GM12878 (cell line): ENCODE measurements at regions not wholly inside any gene's neighbourhood (a gene's known extent, or its start where the extent isn't known, plus 50 kb on each side); places are given as distances from the start of the nearest gene placed in this dataset.

Experiments
- ATAC-seq: fragments of 200-7000 bp; cut with Tn5 transposase; 3 replicates; pipeline ENCODE4 v1.9.1; 2020; ENCODE audit warnings: mild to moderate bottlenecking, moderate library complexity
- BruUV-seq: library from RNA; stranded (reverse); fragments of 400-500 nt; replicated peaks from 2 replicates; lab custom pipeline; 2021; lab: Mats Ljungman, UMichigan
- CTCF ChIA-PET: fragments of 300-600 bp; sonication (Branson Sonifier 250); formaldehyde crosslinking; extraction: SDS; loops from one replicate; lab custom pipeline; 2021; ENCODE audit warnings: inconsistent platforms; lab: Yijun Ruan, JAX
- POLR2A ChIA-PET: fragments of 350-600 bp; formaldehyde crosslinking; extraction: SDS; loops from one replicate; lab custom pipeline; 2021; ENCODE audit warnings: inconsistent platforms; lab: Charles Lee
- RAD21 ChIA-PET: fragments of 300-600 bp; sonication (Branson Sonifier 250); formaldehyde crosslinking; loops from one replicate; lab custom pipeline; 2023; ENCODE audit warnings: antibody characterized with exemption; ENCODE audit not compliant: unreplicated experiment; lab: Charles Lee
- SMC1A ChIA-PET: fragments of 300-600 bp; sonication (Branson Sonifier 250); formaldehyde crosslinking; loops from one replicate; lab custom pipeline; 2023; ENCODE audit not compliant: unreplicated experiment, uncharacterized antibody; lab: Charles Lee
- DNase-seq: peaks from one replicate; pipeline ENCODE4 v3.0.0-alpha.2; 2011; ENCODE audit warnings: low read depth, low spot score
- FAIRE-seq: peaks from 3 replicates; lab custom pipeline; 2011; peaks lifted over from hg19 to GRCh38; lab: Jason Lieb, UNC
- H2AFZ ChIP-seq: 2 replicates; pipeline ENCODE4 v1.6.0; 2011; ENCODE audit warnings: low read depth, low read length, control low read depth; ENCODE audit not compliant: control insufficient read depth
- H3K27ac ChIP-seq: 2 replicates; pipeline ENCODE4 v1.5.1; 2011; ENCODE audit warnings: control low read depth; ENCODE audit not compliant: control insufficient read depth, insufficient read depth
- H3K27me3 ChIP-seq, 2 experiments: replicated peaks in 1 of 2; 2 replicates each; pipeline versions ENCODE4 v1.6.0 to v1.6.1; 2011; ENCODE audit warnings: low read length in 1 of 2; ENCODE audit not compliant: control insufficient read depth in 2 of 2, insufficient read depth in 2 of 2
- H3K36me3 ChIP-seq, 2 experiments: 2 replicates each; pipeline ENCODE4 v1.5.1; 2011; ENCODE audit warnings: low read length in 1 of 2; ENCODE audit not compliant: control insufficient read depth in 2 of 2, insufficient read depth in 2 of 2
- H3K4me1 ChIP-seq: 2 replicates; pipeline ENCODE4 v1.6.1; 2011; ENCODE audit warnings: mild to moderate bottlenecking, low read length, moderate library complexity, mixed read lengths; ENCODE audit not compliant: control insufficient read depth, insufficient read depth
- H3K4me2 ChIP-seq: 2 replicates; pipeline ENCODE4 v1.6.0; 2011; ENCODE audit warnings: control low read depth; ENCODE audit not compliant: control insufficient read depth, insufficient read depth
- H3K4me3 ChIP-seq: fragments of 200-600 bp; sonication (generic); 2 replicates; pipeline ENCODE4 v1.5.1; 2016
- H3K79me2 ChIP-seq: 2 replicates; pipeline ENCODE4 v1.6.0; 2011; ENCODE audit warnings: low read length; ENCODE audit not compliant: control insufficient read depth, insufficient read depth
- H3K9ac ChIP-seq: 2 replicates; pipeline ENCODE4 v1.8.0; 2011; ENCODE audit warnings: low read length, control low read depth, mixed read lengths; ENCODE audit not compliant: control insufficient read depth, insufficient read depth
- H3K9me3 ChIP-seq: replicated peaks from 3 replicates; pipeline ENCODE4 v1.5.1; 2011; ENCODE audit warnings: mild to moderate bottlenecking, low read length; ENCODE audit not compliant: control insufficient read depth, insufficient read depth
- H4K20me1 ChIP-seq: 2 replicates; pipeline ENCODE4 v1.6.0; 2011; ENCODE audit not compliant: control insufficient read depth, insufficient read depth
- BACH1 ChIP-seq: fragments of 450-650 bp; IDR thresholded peaks from 2 replicates; pipeline ENCODE4 v1.6.1; 2017; ENCODE audit warnings: mild to moderate bottlenecking, borderline replicate concordance
- BMI1 ChIP-seq: fragments of 450-650 bp; IDR thresholded peaks from 2 replicates; pipeline ENCODE4 v1.6.1; 2016; ENCODE audit warnings: mild to moderate bottlenecking, moderate library complexity, borderline replicate concordance
- CEBPZ ChIP-seq: fragments of 150-350 bp; IDR thresholded peaks from 2 replicates; pipeline ENCODE4 v1.6.1; 2016; ENCODE audit warnings: low read depth, low read length
- MLLT1 ChIP-seq: fragments of 450-650 bp; IDR thresholded peaks from 2 replicates; pipeline ENCODE4 v1.6.1; 2016; ENCODE audit warnings: mild to moderate bottlenecking
- MYC ChIP-seq: IDR thresholded peaks from 2 replicates; pipeline ENCODE4 v1.6.1; 2011; ENCODE audit warnings: mild to moderate bottlenecking, low read length, moderate library complexity, inconsistent platforms; ENCODE audit not compliant: insufficient read depth, insufficient replicate concordance, insufficient read length, severe bottlenecking
- POLR2A ChIP-seq: IDR thresholded peaks from 2 replicates; pipeline ENCODE4 v1.6.1; 2011; ENCODE audit warnings: low read depth, mild to moderate bottlenecking, low read length
- POLR2AphosphoS2 ChIP-seq: IDR thresholded peaks from 2 replicates; pipeline ENCODE4 v1.6.1; 2011; ENCODE audit warnings: low read depth, mild to moderate bottlenecking, low read length, improper control_type of control experiment, moderate library complexity
- ZBED1 ChIP-seq: IDR thresholded peaks from 2 replicates; pipeline ENCODE4 v1.6.1; 2016; ENCODE audit warnings: borderline replicate concordance
- ZBTB33 ChIP-seq: fragments of 450-650 bp; IDR thresholded peaks from 2 replicates; pipeline ENCODE4 v1.6.1; 2017; ENCODE audit warnings: mild to moderate bottlenecking
- ZBTB40 ChIP-seq: fragments of 450-650 bp; IDR thresholded peaks from 2 replicates; pipeline ENCODE4 v1.6.1; 2016; ENCODE audit warnings: mild to moderate bottlenecking, moderate library complexity, borderline replicate concordance
- ZNF274 ChIP-seq: IDR thresholded peaks from one replicate; pipeline ENCODE4 v1.8.0; 2011; ENCODE audit not compliant: insufficient read length, insufficient read depth
- ZZZ3 ChIP-seq: IDR thresholded peaks from 2 replicates; pipeline ENCODE4 v1.6.1; 2011; ENCODE audit warnings: low read depth; ENCODE audit not compliant: control insufficient read depth, insufficient read length
- WGBS: methylation state at CpG from one replicate; pipeline ENCODE4 v1.1.6; 2016; ENCODE audit warnings: low lambda C conversion rate; ENCODE audit not compliant: insufficient replicate concordance, insufficient coverage; ENCODE audit errors: missing lambda C conversion rate; 5-methylcytosine and 5-hydroxymethylcytosine counted together
- in situ Hi-C: fragments of 300-500 bp; cut with MboI; formaldehyde crosslinking; loops from 9 replicates; pipeline ENCODE4 v1.14.3; 2018; ENCODE audit warnings: mixed read lengths
- intact Hi-C: fragments of 100-400 bp; cut with micrococcal nuclease; formaldehyde crosslinking; loops from one replicate; pipeline ENCODE4 v1.14.2; 2022; ENCODE audit not compliant: unreplicated experiment

GRCh38 chr4:188779581-188779980 lies 640.3 kb downstream of the TRIML1 start (continued):
- no peak for TF ChIP-seq ZBTB40
- no peak for TF ChIP-seq CEBPZ

GRCh38 chr4:188780028-188780427 lies 640.8 kb downstream of the TRIML1 start:
- no peaks in the 10 kb centered on the region for H3K27me3 ChIP-seq
- no TSS peak for BruUV-seq
- no peaks in the 10 kb centered on the region for H3K36me3 ChIP-seq
- RAD21 ChIA-PET, result no interaction called here
- no peaks in the 10 kb centered on the region for H3K4me1 ChIP-seq
- H3K4me3 ChIP-seq, result no peak overlapping the region
- H3K27ac ChIP-seq, result no peak overlapping the region
- no peak for DNase-seq
- no peaks in the 10 kb centered on the region for H3K9me3 ChIP-seq
- no peaks in the 10 kb centered on the region for H4K20me1 ChIP-seq
- no peak for FAIRE-seq
- no peaks in the 10 kb centered on the region for H3K79me2 ChIP-seq
- POLR2A ChIA-PET, result no interaction called here
- CTCF ChIA-PET, result no interaction called here
- no peak for ATAC-seq
- SMC1A ChIA-PET, result interaction anchor here (0.9 kb wide), 1 partner anchor 41 kb away, joined by 3 read pairs; no protein-coding TSS in a partner anchor
- WGBS, result 27% methylated on average over 4 of the region's 5 CpGs
- in situ Hi-C loops (no loop called here), intact Hi-C loops (no loop called here)
- no peak overlapping the region for H2AFZ ChIP-seq
- H3K4me2 ChIP-seq, result no peak overlapping the region
- H3K9ac ChIP-seq, result no peak overlapping the region
- TF ChIP-seq ZNF274 (no peak), POLR2A (no peak), BMI1 (no peak), MYC (no peak), ZZZ3 (no peak), MLLT1 (no peak), POLR2AphosphoS2 (no peak), ZBTB33 (no peak), BACH1 (no peak), ZBED1 (no peak)
